Heart right ventricle (tissue), 16 donors: ENCODE measurements at regions not wholly inside any gene's neighbourhood (a gene's known extent, or its start where the extent isn't known, plus 50 kb on each side); places are given as distances from the start of the nearest gene placed in this dataset.

Source experiments
- ATAC-seq, 8 donors: fragments of 200-7000 bp; cut with Tn5 transposase; one replicate each; pipeline ENCODE4 v1.9.1; 2020; ENCODE audit warnings: mild to moderate bottlenecking in 8 of 8, moderate library complexity in 8 of 8, moderate number of reproducible peaks in 1 of 8
- DNase-seq, 2 donors: peaks; one replicate each; pipeline ENCODE4 v3.0.0-alpha.2; 2020
- H3K27ac ChIP-seq, 10 donors: fragments of 200-600 bp; sonication (generic) in 2 of 10; one replicate each; pipeline versions ENCODE4 v1.5.0 to v1.8.0; 2020 to 2022; ENCODE audit warnings: mild to moderate bottlenecking in 3 of 10
- H3K27me3 ChIP-seq, 7 donors: fragments of 200-600 bp; one replicate each; pipeline ENCODE4 v1.8.0; 2021 to 2022; ENCODE audit warnings: mild to moderate bottlenecking in 2 of 7
- H3K36me3 ChIP-seq, 9 donors: fragments of 200-600 bp; sonication (generic) in 1 of 9; one replicate each; pipeline versions ENCODE4 v1.5.0 to v1.8.0; 2020 to 2022; ENCODE audit warnings: mild to moderate bottlenecking in 2 of 9
- H3K4me1 ChIP-seq, 9 donors: fragments of 200-600 bp; sonication (generic) in 1 of 9; one replicate each; pipeline versions ENCODE4 v1.5.0 to v1.8.0; 2020 to 2022; ENCODE audit warnings: mild to moderate bottlenecking in 4 of 9
- H3K4me3 ChIP-seq, 10 donors: fragments of 200-600 bp; sonication (generic) in 2 of 10; one replicate each; pipeline versions ENCODE4 v1.5.0 to v1.8.0; 2020 to 2022; ENCODE audit warnings: mild to moderate bottlenecking in 7 of 10, moderate library complexity in 2 of 10
- H3K9me3 ChIP-seq, 11 donors: fragments of 200-600 bp in 10 of 11; sonication (generic) in 2 of 11; one replicate each; pipeline versions ENCODE4 v1.5.0 to v1.8.0; 2013 to 2022; ENCODE audit warnings: mild to moderate bottlenecking in 2 of 11, control low read depth in 1 of 11, moderate library complexity in 1 of 11
- CTCF ChIP-seq, 9 donors: fragments of 200-600 bp; sonication (generic) in 2 of 9; IDR thresholded peaks; one replicate each; pipeline versions ENCODE4 v1.5.0 to v1.8.0; 2021 to 2022; ENCODE audit warnings: antibody characterized with exemption in 9 of 9, mild to moderate bottlenecking in 5 of 9, moderate library complexity in 1 of 9
- WGBS, 2 donors: extraction: QIAGEN DNeasy Blood & Tissue Kit; methylation state at CpG; one replicate each; pipeline ENCODE4 v1.1.7; 2013; ENCODE audit warnings: inconsistent platforms in 1 of 2; 5-methylcytosine and 5-hydroxymethylcytosine counted together
- intact Hi-C, 10 donors: fragments of 100-400 bp; cut with DNase I; formaldehyde crosslinking; loops; one replicate each; pipeline versions ENCODE4 v1.11.1 to v1.14.2; 2022
- donor health status: Arrhythmogenic right ventricular cardiomyopathy.
- donor health status: ischemic (EF 13 %, LVEDD 7.1; RV severe dilation, severe dysfunction).
- donor health status: healthy with polysubstance abuse.
- donor health status: DM: no; HTN: yes; CAD: no.
- donor health status: DM: no; HTN: no; CAD: no.
- donor health status: ischemic (EF 25% LVEDD 6.9; RV normal size, moderate dysfunction).
- donor health status: ischemic (EF 25% LVEDD 5.7; RV mildly dilated, moderate dysfunction).
- donor health status: healthy.
- donor health status: DM: yes; HTN: yes; CAD: no.
- donor health status: Ischemic cardiomyopathy.
- donor health status: ischemic (EF 35%, LVEDD 5.7; RV mildly dilated, moderate dysfunction).
- donor health status: nonischemic (EF 11% LVEDD 7.7; RV severe dilation, severe dysfunction).
- donor health status: DM: yes; HTN: yes; CAD: no.
- donor health status: PGD.
- donor health status: ischemic (EF 29% LVEDD 5.4; RV normal size, mild dysfunction).
- donor health status: nonischemic (EF 23%, LVEDD 6.1; RV moderate dilation, normal function).

GRCh38 chr10:57925045-57925444 lies 342.6 kb downstream of the IPMK start:
- Histone ChIP-seq H3K36me3 (no peaks in the 10 kb centered on the region), H3K4me3 (no peak overlapping the region), H3K27me3 (no peaks in the 10 kb centered on the region), H3K27ac (no peak overlapping the region), H3K4me1 (no peaks in the 10 kb centered on the region), H3K9me3 (peaks cover 0 to 6% (median 0%) of the 10 kb centered on the region in 11 donors)
- TF ChIP-seq CTCF (IDR thresholded peaks at IDR 0.05): no peak
- 71 to 83% methylated on average over 2 of the region's 2 CpGs for WGBS, 2 donors
- DNase-seq (no peak), ATAC-seq (no peak)
- intact Hi-C loops: no loop called here

GRCh38 chr10:57921140-57921539 lies 346.6 kb downstream of the IPMK start:
- no peak for ATAC-seq
- no peak for DNase-seq
- H3K36me3 ChIP-seq: no peaks in the 10 kb centered on the region
- H3K4me3 ChIP-seq: no peak overlapping the region
- H3K27ac ChIP-seq: no peak overlapping the region
- H3K9me3 ChIP-seq: no peaks in the 10 kb centered on the region
- no peak for TF ChIP-seq CTCF (IDR thresholded peaks at IDR 0.05)
- H3K4me1 ChIP-seq: no peaks in the 10 kb centered on the region
- H3K27me3 ChIP-seq: no peaks in the 10 kb centered on the region
- intact Hi-C loops: no loop called here

- ATAC-seq: no peak
- intact Hi-C loops: loop anchor here in 1 of 10 donors (10.0 kb wide), 1 partner anchor 55 kb away; no protein-coding TSS in a partner anchor
- 74 to 80% methylated on average over 1 of the region's 1 CpG for WGBS, 2 donors
Measured at GRCh38 chr10:57919864-57920263, 347.8 kb downstream of the IPMK start.

GRCh38 chr10:57917019-57917418 lies 350.7 kb downstream of the IPMK start:
- TF ChIP-seq CTCF (IDR thresholded peaks at IDR 0.05): no peak
- H3K4me3 ChIP-seq: no peak overlapping the region
- no peak for DNase-seq
- no peaks in the 10 kb centered on the region for H3K36me3 ChIP-seq
- H3K27me3 ChIP-seq: no peaks in the 10 kb centered on the region
- no peak overlapping the region for H3K27ac ChIP-seq
- no peak for ATAC-seq
- intact Hi-C loops: loop anchor here in 1 of 10 donors (10.0 kb wide), 1 partner anchor 58 kb away; no protein-coding TSS in a partner anchor
- no peaks in the 10 kb centered on the region for H3K4me1 ChIP-seq
- no peaks in the 10 kb centered on the region for H3K9me3 ChIP-seq

More at GRCh38 chr10:57919864-57920263, 347.8 kb downstream of the IPMK start:
- DNase-seq: no peak
- Histone ChIP-seq H3K9me3 (no peaks in the 10 kb centered on the region), H3K27me3 (no peaks in the 10 kb centered on the region), H3K36me3 (no peaks in the 10 kb centered on the region), H3K4me1 (no peaks in the 10 kb centered on the region), H3K27ac (no peak overlapping the region), H3K4me3 (no peak overlapping the region)
- TF ChIP-seq CTCF (IDR thresholded peaks at IDR 0.05): no peak

GRCh38 chr10:57905861-57906260 lies 361.8 kb downstream of the IPMK start:
- intact Hi-C loops: no loop called here
- H3K9me3 ChIP-seq: no peaks in the 10 kb centered on the region
- no peak overlapping the region for H3K27ac ChIP-seq
- ATAC-seq (no peak), DNase-seq (no peak)
- TF ChIP-seq CTCF (IDR thresholded peaks at IDR 0.05): no peak
- H3K4me1 ChIP-seq: no peaks in the 10 kb centered on the region
- no peaks in the 10 kb centered on the region for H3K36me3 ChIP-seq
- H3K27me3 ChIP-seq: no peaks in the 10 kb centered on the region
- 78 to 82% methylated on average over 2 of the region's 2 CpGs for WGBS, 2 donors
- no peak overlapping the region for H3K4me3 ChIP-seq
